ENCODE measurements at regions not wholly inside any gene's neighbourhood (a gene's known extent, or its start where the extent isn't known, plus 50 kb on each side); places are given as distances from the start of the nearest gene placed in this dataset.
A peak's percentile ranks its signal among the peaks of the same experiment; 100 is the strongest.

DNA sequence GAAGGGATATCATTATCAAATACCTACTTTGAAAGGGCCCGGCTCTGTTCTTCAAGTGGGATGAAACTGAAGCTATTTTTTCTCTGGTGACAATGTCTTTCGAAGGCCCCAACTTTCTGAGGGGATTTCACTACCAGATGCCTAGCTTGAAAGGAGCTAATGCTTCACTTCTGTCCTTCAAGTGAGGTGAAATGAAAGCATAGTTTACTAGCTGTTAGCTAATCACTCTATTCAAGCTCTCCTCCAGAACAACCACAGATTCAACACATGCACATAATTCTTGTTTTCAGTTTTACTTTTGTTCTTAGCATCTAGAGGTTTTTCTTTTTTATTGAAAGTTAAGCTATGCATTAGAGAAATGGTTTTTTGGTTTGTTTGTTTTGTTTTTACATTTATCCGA, 571.4 kb downstream of the NOVA1 start:
- H3K4me3 Mint-ChIP-seq (ENCODE audit: low read depth) = no peak overlapping the region
- TF ChIP-seq, protein P1, sequence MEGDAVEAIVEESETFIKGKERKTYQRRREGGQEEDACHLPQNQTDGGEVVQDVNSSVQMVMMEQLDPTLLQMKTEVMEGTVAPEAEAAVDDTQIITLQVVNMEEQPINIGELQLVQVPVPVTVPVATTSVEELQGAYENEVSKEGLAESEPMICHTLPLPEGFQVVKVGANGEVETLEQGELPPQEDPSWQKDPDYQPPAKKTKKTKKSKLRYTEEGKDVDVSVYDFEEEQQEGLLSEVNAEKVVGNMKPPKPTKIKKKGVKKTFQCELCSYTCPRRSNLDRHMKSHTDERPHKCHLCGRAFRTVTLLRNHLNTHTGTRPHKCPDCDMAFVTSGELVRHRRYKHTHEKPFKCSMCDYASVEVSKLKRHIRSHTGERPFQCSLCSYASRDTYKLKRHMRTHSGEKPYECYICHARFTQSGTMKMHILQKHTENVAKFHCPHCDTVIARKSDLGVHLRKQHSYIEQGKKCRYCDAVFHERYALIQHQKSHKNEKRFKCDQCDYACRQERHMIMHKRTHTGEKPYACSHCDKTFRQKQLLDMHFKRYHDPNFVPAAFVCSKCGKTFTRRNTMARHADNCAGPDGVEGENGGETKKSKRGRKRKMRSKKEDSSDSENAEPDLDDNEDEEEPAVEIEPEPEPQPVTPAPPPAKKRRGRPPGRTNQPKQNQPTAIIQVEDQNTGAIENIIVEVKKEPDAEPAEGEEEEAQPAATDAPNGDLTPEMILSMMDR (IDR thresholded peaks at IDR 0.05; ENCODE audit: unreplicated experiment) = no peak
- no peaks in the 10 kb centered on the region for H3K9me3 Mint-ChIP-seq (ENCODE audit: low read depth)
- no peak overlapping the region for H3K27ac Mint-ChIP-seq
- H3K36me3 Mint-ChIP-seq (ENCODE audit: insufficient read depth) = no peaks in the 10 kb centered on the region
- no peak for DNase-seq (ENCODE audit: low spot score, unreplicated experiment)
- no peaks in the 10 kb centered on the region for H3K27me3 Mint-ChIP-seq
- H3K4me1 Mint-ChIP-seq (ENCODE audit: low read depth) = peaks cover 4% of the 10 kb centered on the region

GRCh38 chr14:26023967-26024366, 573.9 kb downstream of the NOVA1 start:
- TF ChIP-seq, protein P1 (IDR thresholded peaks at IDR 0.05; ENCODE audit: unreplicated experiment) = no peak
- Mint-ChIP-seq H3K27me3 (no peaks in the 10 kb centered on the region), H3K27ac (no peak overlapping the region), H3K36me3 (ENCODE audit: insufficient read depth) (no peaks in the 10 kb centered on the region), H3K4me3 (ENCODE audit: low read depth) (no peak overlapping the region), H3K4me1 (ENCODE audit: low read depth) (peaks cover 2% of the 10 kb centered on the region), H3K9me3 (ENCODE audit: low read depth) (no peaks in the 10 kb centered on the region)
- no peak for DNase-seq (ENCODE audit: low spot score, unreplicated experiment)

GRCh38 chr14:26021759-26022158, 576.1 kb downstream of the NOVA1 start:
- TF ChIP-seq, protein P1 (IDR thresholded peaks at IDR 0.05; ENCODE audit: unreplicated experiment) = no peak
- no peaks in the 10 kb centered on the region for H3K4me1 Mint-ChIP-seq (ENCODE audit: low read depth)
- no peak for DNase-seq (ENCODE audit: low spot score, unreplicated experiment)
- no peaks in the 10 kb centered on the region for H3K36me3 Mint-ChIP-seq (ENCODE audit: insufficient read depth)
- no peaks in the 10 kb centered on the region for H3K9me3 Mint-ChIP-seq (ENCODE audit: low read depth)
- no peaks in the 10 kb centered on the region for H3K27me3 Mint-ChIP-seq
- H3K4me3 Mint-ChIP-seq (ENCODE audit: low read depth) = no peak overlapping the region
- no peak overlapping the region for H3K27ac Mint-ChIP-seq

DNA sequence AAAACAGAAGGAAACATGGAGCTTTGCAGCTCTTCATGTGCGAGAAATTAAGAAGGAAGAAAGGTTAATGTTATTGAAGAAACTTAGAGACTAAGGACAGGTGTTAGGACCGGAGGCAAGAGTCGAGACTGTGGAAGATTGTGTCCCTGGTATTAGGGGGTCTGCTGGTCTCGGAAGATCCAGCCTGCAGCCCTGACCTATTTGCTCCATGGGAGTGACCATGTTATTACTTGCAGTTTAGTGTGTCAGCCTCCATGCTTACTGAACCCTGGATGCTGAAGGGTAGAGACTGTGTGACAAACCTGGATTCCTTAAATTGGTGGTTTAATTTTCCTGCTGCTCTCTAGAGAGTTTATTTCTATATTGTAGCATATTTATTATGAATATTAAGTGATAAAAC, 580.6 kb downstream of the NOVA1 start:
- no peaks in the 10 kb centered on the region for H3K36me3 Mint-ChIP-seq (ENCODE audit: insufficient read depth)
- H3K4me1 Mint-ChIP-seq (ENCODE audit: low read depth) = no peaks in the 10 kb centered on the region
- no peaks in the 10 kb centered on the region for H3K27me3 Mint-ChIP-seq
- H3K4me3 Mint-ChIP-seq (ENCODE audit: low read depth) = no peak overlapping the region
- no peak overlapping the region for H3K27ac Mint-ChIP-seq
- no peak for DNase-seq (ENCODE audit: low spot score, unreplicated experiment)
- H3K9me3 Mint-ChIP-seq (ENCODE audit: low read depth) = peaks cover 12% of the 10 kb centered on the region
- TF ChIP-seq, protein P1 (IDR thresholded peaks at IDR 0.05; ENCODE audit: unreplicated experiment) = no peak

DNA sequence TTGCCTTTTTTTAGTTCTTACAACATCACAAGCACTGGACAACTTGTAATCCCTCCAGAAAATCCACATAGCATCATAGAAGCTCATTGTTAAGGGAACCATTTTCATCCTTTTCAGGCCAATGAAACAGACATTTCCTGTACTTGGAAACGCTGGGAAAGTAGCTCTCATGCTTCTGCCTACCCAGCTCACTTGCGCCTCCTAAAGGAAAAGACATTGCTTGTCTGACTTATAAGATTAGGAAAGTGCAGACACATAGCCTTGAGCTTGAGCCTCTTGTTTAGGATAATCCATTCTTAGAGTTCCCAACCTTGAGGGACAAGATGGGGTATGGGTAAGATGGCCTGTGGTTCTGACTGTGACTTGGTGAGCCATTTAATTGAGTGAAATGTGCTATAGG, 589.5 kb downstream of the NOVA1 start:
- Mint-ChIP-seq H3K27ac (no peak overlapping the region), H3K9me3 (ENCODE audit: low read depth) (no peaks in the 10 kb centered on the region), H3K27me3 (no peaks in the 10 kb centered on the region), H3K36me3 (ENCODE audit: insufficient read depth) (no peaks in the 10 kb centered on the region), H3K4me1 (ENCODE audit: low read depth) (no peaks in the 10 kb centered on the region), H3K4me3 (ENCODE audit: low read depth) (no peak overlapping the region)
- TF ChIP-seq, protein P1 (IDR thresholded peaks at IDR 0.05; ENCODE audit: unreplicated experiment) = peak; percentile 15
- DNase-seq (ENCODE audit: low spot score, unreplicated experiment) = no peak

Data from progenitor cell of endocrine pancreas (in vitro differentiated cells).